ENCODE measurements at regions not wholly inside any gene's neighbourhood (a gene's known extent, or its start where the extent isn't known, plus 50 kb on each side); places are given as distances from the start of the nearest gene placed in this dataset.
A peak's percentile ranks its signal among the peaks of the same experiment; 100 is the strongest.

- Histone ChIP-seq H4K8ac (ENCODE audit: low read depth, low read length) (no peak overlapping the region), H3K23ac (ENCODE audit: low read length) (no peak overlapping the region), H3K4ac (ENCODE audit: low read depth, low read length) (no peak overlapping the region), H2BK120ac (ENCODE audit: low read depth, low read length) (no peak overlapping the region), H3K79me2 (ENCODE audit: control insufficient read depth, insufficient read depth, low read length) (no peaks in the 10 kb centered on the region), H3K56ac (ENCODE audit: low read length) (no peak overlapping the region), H3K9ac (ENCODE audit: low read length) (no peak overlapping the region), H3K27ac (ENCODE audit: low read depth, low read length) (no peak overlapping the region), H3K27me3 (ENCODE audit: insufficient read depth, low read length, poor library complexity) (no peaks in the 10 kb centered on the region), H3K18ac (ENCODE audit: low read length) (no peak overlapping the region), H3K4me1 (ENCODE audit: control insufficient read depth, low read depth, low read length) (no peaks in the 10 kb centered on the region), H2AK5ac (ENCODE audit: low read length) (no peak overlapping the region), H4K5ac (ENCODE audit: low read length) (no peak overlapping the region), H3K4me3 (ENCODE audit: low read length) (no peak overlapping the region), H3K4me2 (ENCODE audit: low read length) (no peak overlapping the region), H2BK5ac (ENCODE audit: low read length) (no peak overlapping the region), H2BK15ac (replicated peaks; ENCODE audit: low read depth) (no peak overlapping the region), H3K36me3 (ENCODE audit: control insufficient read depth, insufficient read depth, low read length) (no peaks in the 10 kb centered on the region), H3K79me1 (ENCODE audit: low read length) (no peaks in the 10 kb centered on the region)
- no CpG with 5 or more reads among the region's 5 CpGs for WGBS (ENCODE audit: extremely low coverage, insufficient coverage, low lambda C conversion rate)
- no peak for DNase-seq
These were observed 82.7 kb upstream of the PIRT start for GRCh38 chr17:10920558-10921108.

- no CpG with 5 or more reads among the region's 7 CpGs for WGBS (ENCODE audit: extremely low coverage, insufficient coverage, low lambda C conversion rate)
- H3K56ac ChIP-seq (ENCODE audit: low read length) = no peak overlapping the region
- H2BK15ac ChIP-seq (replicated peaks; ENCODE audit: low read depth) = no peak overlapping the region
- no peak overlapping the region for H3K4ac ChIP-seq (ENCODE audit: low read depth, low read length)
- no peak overlapping the region for H3K4me3 ChIP-seq (ENCODE audit: low read length)
- no peak overlapping the region for H3K18ac ChIP-seq (ENCODE audit: low read length)
- H3K36me3 ChIP-seq (ENCODE audit: control insufficient read depth, insufficient read depth, low read length) = no peaks in the 10 kb centered on the region
- no peak overlapping the region for H2BK5ac ChIP-seq (ENCODE audit: low read length)
- no peaks in the 10 kb centered on the region for H3K79me1 ChIP-seq (ENCODE audit: low read length)
- no peak overlapping the region for H3K23ac ChIP-seq (ENCODE audit: low read length)
- H3K4me2 ChIP-seq (ENCODE audit: low read length) = no peak overlapping the region
- no peak overlapping the region for H2BK120ac ChIP-seq (ENCODE audit: low read depth, low read length)
- H3K27me3 ChIP-seq (ENCODE audit: insufficient read depth, low read length, poor library complexity) = no peaks in the 10 kb centered on the region
- no peak overlapping the region for H4K8ac ChIP-seq (ENCODE audit: low read depth, low read length)
- no peaks in the 10 kb centered on the region for H3K79me2 ChIP-seq (ENCODE audit: control insufficient read depth, insufficient read depth, low read length)
- no peak overlapping the region for H2AK5ac ChIP-seq (ENCODE audit: low read length)
- no peak for DNase-seq
- no peaks in the 10 kb centered on the region for H3K4me1 ChIP-seq (ENCODE audit: control insufficient read depth, low read depth, low read length)
- no peak overlapping the region for H3K27ac ChIP-seq (ENCODE audit: low read depth, low read length)
- no peak overlapping the region for H4K5ac ChIP-seq (ENCODE audit: low read length)
- H3K9ac ChIP-seq (ENCODE audit: low read length) = no peak overlapping the region
These were observed 69.5 kb upstream of the PIRT start for GRCh38 chr17:10907370-10907769.

- H3K27ac ChIP-seq (ENCODE audit: low read depth, low read length) = no peak overlapping the region
- H3K4me3 ChIP-seq (ENCODE audit: low read length) = no peak overlapping the region
- H2BK5ac ChIP-seq (ENCODE audit: low read length) = no peak overlapping the region
- H2BK15ac ChIP-seq (replicated peaks; ENCODE audit: low read depth) = no peak overlapping the region
- no peak overlapping the region for H4K8ac ChIP-seq (ENCODE audit: low read depth, low read length)
- no peak overlapping the region for H2AK5ac ChIP-seq (ENCODE audit: low read length)
- H3K36me3 ChIP-seq (ENCODE audit: control insufficient read depth, insufficient read depth, low read length) = no peaks in the 10 kb centered on the region
- H3K79me2 ChIP-seq (ENCODE audit: control insufficient read depth, insufficient read depth, low read length) = no peaks in the 10 kb centered on the region
- H3K9ac ChIP-seq (ENCODE audit: low read length) = no peak overlapping the region
- DNase-seq = no peak
- no peak overlapping the region for H3K4me2 ChIP-seq (ENCODE audit: low read length)
- H3K79me1 ChIP-seq (ENCODE audit: low read length) = no peaks in the 10 kb centered on the region
- no peak overlapping the region for H2BK120ac ChIP-seq (ENCODE audit: low read depth, low read length)
- no peak overlapping the region for H4K5ac ChIP-seq (ENCODE audit: low read length)
- no peaks in the 10 kb centered on the region for H3K27me3 ChIP-seq (ENCODE audit: insufficient read depth, low read length, poor library complexity)
- H3K56ac ChIP-seq (ENCODE audit: low read length) = no peak overlapping the region
- no peak overlapping the region for H3K18ac ChIP-seq (ENCODE audit: low read length)
- no peaks in the 10 kb centered on the region for H3K4me1 ChIP-seq (ENCODE audit: control insufficient read depth, low read depth, low read length)
- H3K23ac ChIP-seq (ENCODE audit: low read length) = no peak overlapping the region
- H3K4ac ChIP-seq (ENCODE audit: low read depth, low read length) = no peak overlapping the region
These were observed 61.4 kb upstream of the PIRT start for GRCh38 chr17:10899281-10899680.

- no peak overlapping the region for H3K4me3 ChIP-seq (ENCODE audit: low read length)
- no peak overlapping the region for H3K56ac ChIP-seq (ENCODE audit: low read length)
- no peak overlapping the region for H3K4me2 ChIP-seq (ENCODE audit: low read length)
- H3K23ac ChIP-seq (ENCODE audit: low read length) = no peak overlapping the region
- no peaks in the 10 kb centered on the region for H3K79me1 ChIP-seq (ENCODE audit: low read length)
- H4K5ac ChIP-seq (ENCODE audit: low read length) = no peak overlapping the region
- H3K27me3 ChIP-seq (ENCODE audit: insufficient read depth, low read length, poor library complexity) = no peaks in the 10 kb centered on the region
- no peaks in the 10 kb centered on the region for H3K4me1 ChIP-seq (ENCODE audit: control insufficient read depth, low read depth, low read length)
- H3K27ac ChIP-seq (ENCODE audit: low read depth, low read length) = no peak overlapping the region
- WGBS (ENCODE audit: extremely low coverage, insufficient coverage, low lambda C conversion rate) = no CpG with 5 or more reads among the region's 2 CpGs
- no peak overlapping the region for H3K9ac ChIP-seq (ENCODE audit: low read length)
- no peaks in the 10 kb centered on the region for H3K36me3 ChIP-seq (ENCODE audit: control insufficient read depth, insufficient read depth, low read length)
- no peak for DNase-seq
- H3K79me2 ChIP-seq (ENCODE audit: control insufficient read depth, insufficient read depth, low read length) = no peaks in the 10 kb centered on the region
- H2BK15ac ChIP-seq (replicated peaks; ENCODE audit: low read depth) = no peak overlapping the region
- H4K8ac ChIP-seq (ENCODE audit: low read depth, low read length) = no peak overlapping the region
- no peak overlapping the region for H2BK5ac ChIP-seq (ENCODE audit: low read length)
- H3K18ac ChIP-seq (ENCODE audit: low read length) = no peak overlapping the region
- H3K4ac ChIP-seq (ENCODE audit: low read depth, low read length) = no peak overlapping the region
- no peak overlapping the region for H2BK120ac ChIP-seq (ENCODE audit: low read depth, low read length)
- peak overlapping the region; percentile 27 for H2AK5ac ChIP-seq (ENCODE audit: low read length)
These were observed 56.3 kb upstream of the PIRT start for GRCh38 chr17:10894220-10894619.

- DNase-seq = no peak
- H3K9ac ChIP-seq (ENCODE audit: low read length) = no peak overlapping the region
- no peaks in the 10 kb centered on the region for H3K27me3 ChIP-seq (ENCODE audit: insufficient read depth, low read length, poor library complexity)
- no peaks in the 10 kb centered on the region for H3K79me2 ChIP-seq (ENCODE audit: control insufficient read depth, insufficient read depth, low read length)
- H4K5ac ChIP-seq (ENCODE audit: low read length) = no peak overlapping the region
- no peaks in the 10 kb centered on the region for H3K36me3 ChIP-seq (ENCODE audit: control insufficient read depth, insufficient read depth, low read length)
- H3K4me1 ChIP-seq (ENCODE audit: control insufficient read depth, low read depth, low read length) = no peaks in the 10 kb centered on the region
- H2BK5ac ChIP-seq (ENCODE audit: low read length) = no peak overlapping the region
- no peak overlapping the region for H2AK5ac ChIP-seq (ENCODE audit: low read length)
- H3K4me3 ChIP-seq (ENCODE audit: low read length) = no peak overlapping the region
- H3K23ac ChIP-seq (ENCODE audit: low read length) = no peak overlapping the region
- WGBS (ENCODE audit: extremely low coverage, insufficient coverage, low lambda C conversion rate) = no CpG with 5 or more reads among the region's 4 CpGs
- no peak overlapping the region for H3K4me2 ChIP-seq (ENCODE audit: low read length)
- no peak overlapping the region for H3K56ac ChIP-seq (ENCODE audit: low read length)
- no peak overlapping the region for H3K18ac ChIP-seq (ENCODE audit: low read length)
- H3K79me1 ChIP-seq (ENCODE audit: low read length) = no peaks in the 10 kb centered on the region
- no peak overlapping the region for H3K27ac ChIP-seq (ENCODE audit: low read depth, low read length)
- no peak overlapping the region for H3K4ac ChIP-seq (ENCODE audit: low read depth, low read length)
- no peak overlapping the region for H2BK15ac ChIP-seq (replicated peaks; ENCODE audit: low read depth)
- H4K8ac ChIP-seq (ENCODE audit: low read depth, low read length) = no peak overlapping the region
- no peak overlapping the region for H2BK120ac ChIP-seq (ENCODE audit: low read depth, low read length)
These were observed 51.0 kb upstream of the PIRT start for GRCh38 chr17:10888858-10889257.
